Panc1 (cell line): ENCODE measurements at regions not wholly inside any gene's neighbourhood (a gene's known extent, or its start where the extent isn't known, plus 50 kb on each side); places are given as distances from the start of the nearest gene placed in this dataset.

ENCODE experiments used
- ATAC-seq: fragments of 200-7000 bp; cut with Tn5 transposase; 2 replicates; pipeline ENCODE4 v1.9.1; 2020; ENCODE audit warnings: mild to moderate bottlenecking, moderate library complexity
- BruUV-seq: library from RNA; stranded (reverse); fragments of 400-500 nt; replicated peaks from 2 replicates; lab custom pipeline; 2021; lab: Mats Ljungman, UMichigan
- CTCF ChIA-PET: fragments of 300-600 bp; sonication (Branson Sonifier 250); formaldehyde crosslinking; loops from one replicate; lab custom pipeline; 2022; ENCODE audit warnings: antibody characterized with exemption; lab: Charles Lee
- POLR2A ChIA-PET: fragments of 300-600 bp; sonication (Branson Sonifier 250); formaldehyde crosslinking; loops from one replicate; lab custom pipeline; 2022; ENCODE audit warnings: antibody characterized with exemption; lab: Charles Lee
- DNase-seq: peaks from one replicate; pipeline ENCODE4 v3.0.0-alpha.2; 2010; ENCODE audit warnings: low read depth, low spot score
- H3K27ac ChIP-seq: 2 replicates; pipeline ENCODE4 v1.5.1; 2011; ENCODE audit warnings: mild to moderate bottlenecking, low read length, inconsistent platforms
- H3K27me3 ChIP-seq: fragments of 200-500 bp; sonication (Bioruptor generic); 2 replicates; pipeline ENCODE4 v1.6.0; 2014; ENCODE audit warnings: low read length, inconsistent platforms; ENCODE audit not compliant: control insufficient read depth, insufficient read depth
- H3K36me3 ChIP-seq: fragments of 200-500 bp; sonication (Bioruptor generic); 2 replicates; pipeline ENCODE4 v1.5.1; 2014; ENCODE audit warnings: inconsistent platforms, mild to moderate bottlenecking, low read length, moderate library complexity; ENCODE audit not compliant: control insufficient read depth, insufficient read depth
- H3K4me1 ChIP-seq: 2 replicates; pipeline ENCODE4 v1.5.1; 2011; ENCODE audit warnings: inconsistent platforms, mild to moderate bottlenecking, low read length, moderate library complexity; ENCODE audit not compliant: control insufficient read depth, insufficient read depth
- H3K4me3 ChIP-seq, 2 experiments: 2 replicates each; pipeline ENCODE4 v1.5.1; 2011 to 2012; ENCODE audit warnings: low read depth in 2 of 2, low read length in 2 of 2, mild to moderate bottlenecking in 2 of 2, inconsistent platforms in 1 of 2, moderate library complexity in 1 of 2
- H3K9me3 ChIP-seq: fragments of 200-500 bp; sonication (Bioruptor generic); 2 replicates; pipeline ENCODE4 v1.5.1; 2014; ENCODE audit warnings: low read depth, mild to moderate bottlenecking, inconsistent platforms, low read length, moderate library complexity; ENCODE audit not compliant: control insufficient read depth, insufficient read depth
- CTCF ChIP-seq: fragments of 450-650 bp; IDR thresholded peaks from 2 replicates; pipeline ENCODE4 v1.5.1; 2017; ENCODE audit warnings: mild to moderate bottlenecking
- POLR2AphosphoS5 ChIP-seq: IDR thresholded peaks from 2 replicates; pipeline ENCODE4 v1.6.1; 2012; ENCODE audit warnings: mild to moderate bottlenecking, low read depth, low read length, moderate library complexity
- REST ChIP-seq, 2 experiments: IDR thresholded peaks; 2 replicates each; pipeline ENCODE4 v1.6.1; 2011 to 2012; ENCODE audit warnings: low read depth in 2 of 2, control low read depth in 1 of 2, low read length in 1 of 2, mild to moderate bottlenecking in 1 of 2, moderate library complexity in 1 of 2; ENCODE audit not compliant: insufficient read depth in 1 of 2
- SIN3A ChIP-seq: IDR thresholded peaks from 2 replicates; pipeline ENCODE4 v1.6.1; 2012; ENCODE audit warnings: low read depth, mild to moderate bottlenecking, low read length, moderate library complexity, borderline replicate concordance; ENCODE audit not compliant: insufficient read depth
- TCF7L2 ChIP-seq: IDR thresholded peaks from 2 replicates; pipeline ENCODE4 v1.6.1; 2011; ENCODE audit warnings: mild to moderate bottlenecking, low read depth, low read length, inconsistent platforms
- in situ Hi-C: cut with HindIII; loops from 2 replicates; pipeline ENCODE4 v1.10.0; 2016; ENCODE audit warnings: low sequenced_read_pairs, low pct_unique_long_range_greater_than_20kb
- intact Hi-C: fragments of 100-400 bp; cut with micrococcal nuclease; formaldehyde crosslinking; loops from one replicate; pipeline ENCODE4 v1.10.0; 2022; ENCODE audit not compliant: unreplicated experiment

- BruUV-seq: no TSS peak
- in situ Hi-C loops (no loop called here), intact Hi-C loops (loop anchor here (5.0 kb wide), 1 partner anchor 396 kb away; the partner anchor contains the start of gene MN1)
- ATAC-seq: no peak
- TF ChIP-seq POLR2AphosphoS5 (no peak), TCF7L2 (no peak), REST (IDR thresholded peaks at IDR 0.05; ENCODE audit: insufficient read depth in 1 of 2, low read depth in 2 of 2, low read length in 1 of 2) (no peak)
- ChIA-PET CTCF (no interaction called here), POLR2A (no interaction called here)
- Histone ChIP-seq H3K27ac (peak overlapping the region; percentile 34), H3K4me3 (no peak overlapping the region), H3K36me3 (no peaks in the 10 kb centered on the region), H3K27me3 (no peaks in the 10 kb centered on the region), H3K9me3 (no peaks in the 10 kb centered on the region), H3K4me1 (no peaks in the 10 kb centered on the region)
- DNase-seq: no peak
These were observed 395.1 kb downstream of the MN1 start for GRCh38 chr22:27406389-27406861.

GRCh38 chr22:27407369-27407985, 394.1 kb downstream of the MN1 start:
- H3K27ac ChIP-seq: no peak overlapping the region

More at GRCh38 chr22:27407369-27407985, 394.1 kb downstream of the MN1 start:
- ATAC-seq (no peak), DNase-seq (no peak)
- no peak for TF ChIP-seq POLR2AphosphoS5
- no peak for TF ChIP-seq REST (IDR thresholded peaks at IDR 0.05; ENCODE audit: insufficient read depth in 1 of 2, low read depth in 2 of 2, low read length in 1 of 2)
- no peak for TF ChIP-seq TCF7L2
- TF ChIP-seq CTCF: no peak
- TF ChIP-seq SIN3A: no peak
- H3K4me3 ChIP-seq: no peak overlapping the region
- POLR2A ChIA-PET: no interaction called here
- in situ Hi-C loops (no loop called here), intact Hi-C loops (loop anchor here (5.0 kb wide), 1 partner anchor 395 kb away; the partner anchor contains the start of gene MN1)
- no peaks in the 10 kb centered on the region for H3K27me3 ChIP-seq
- BruUV-seq: no TSS peak
- H3K4me1 ChIP-seq: no peaks in the 10 kb centered on the region
- CTCF ChIA-PET: no interaction called here
- no peaks in the 10 kb centered on the region for H3K36me3 ChIP-seq
- H3K9me3 ChIP-seq: no peaks in the 10 kb centered on the region
